SK-N-SH treated with all-trans-retinoic acid at 6 μM for 48 hours (cell line): ENCODE measurements at regions not wholly inside any gene's neighbourhood (a gene's known extent, or its start where the extent isn't known, plus 50 kb on each side); places are given as distances from the start of the nearest gene placed in this dataset.

Experiments
- CSDC2 ChIP-seq: fragments of 250-450 bp; sonication (Bioruptor Pico); IDR thresholded peaks from 2 replicates; pipeline ENCODE4 v1.5.0; 2020; ENCODE audit warnings: mild to moderate bottlenecking, moderate library complexity
- PATZ1 ChIP-seq: fragments of 250-450 bp; sonication (Bioruptor Pico); IDR thresholded peaks from 2 replicates; pipeline ENCODE4 v1.8.0; 2020; ENCODE audit warnings: mild to moderate bottlenecking, moderate library complexity, borderline replicate concordance
- PPARA ChIP-seq: fragments of 250-450 bp; sonication (Bioruptor Pico); IDR thresholded peaks from 2 replicates; pipeline ENCODE4 v1.5.0; 2020; ENCODE audit warnings: mild to moderate bottlenecking, borderline replicate concordance
- RARB ChIP-seq: fragments of 250-450 bp; sonication (Bioruptor Pico); IDR thresholded peaks from 2 replicates; pipeline ENCODE4 v1.8.0; 2021; ENCODE audit warnings: mild to moderate bottlenecking, moderate library complexity
- TCF4 ChIP-seq: fragments of 250-450 bp; sonication (Bioruptor Pico); IDR thresholded peaks from 2 replicates; pipeline ENCODE4 v1.8.0; 2021; ENCODE audit warnings: mild to moderate bottlenecking, moderate library complexity, borderline replicate concordance
- TOX ChIP-seq: fragments of 250-450 bp; sonication (Bioruptor Pico); IDR thresholded peaks from 2 replicates; pipeline ENCODE4 v1.8.0; 2021; ENCODE audit warnings: mild to moderate bottlenecking, moderate library complexity, borderline replicate concordance
- ZFP3 ChIP-seq: fragments of 250-450 bp; sonication (Bioruptor Pico); IDR thresholded peaks from 2 replicates; pipeline ENCODE4 v1.5.0; 2020; ENCODE audit warnings: mild to moderate bottlenecking, moderate library complexity
- ZFP30 ChIP-seq: fragments of 450-650 bp; formaldehyde crosslinking; IDR thresholded peaks from 2 replicates; pipeline ENCODE4 v1.5.0; 2022; ENCODE audit warnings: mild to moderate bottlenecking, moderate library complexity
- ZNF565 ChIP-seq: fragments of 450-650 bp; formaldehyde crosslinking; conservative IDR thresholded peaks from 2 replicates; pipeline ENCODE4 v1.5.0; 2020; ENCODE audit warnings: low read depth, mild to moderate bottlenecking, moderate library complexity
- TF ChIP-seq, protein P1 (sequence below): fragments of 250-450 bp; sonication (Bioruptor Pico); IDR thresholded peaks from 2 replicates; pipeline ENCODE4 v1.8.0; 2021; ENCODE audit warnings: low read depth, mild to moderate bottlenecking, moderate library complexity, borderline replicate concordance

DNA sequence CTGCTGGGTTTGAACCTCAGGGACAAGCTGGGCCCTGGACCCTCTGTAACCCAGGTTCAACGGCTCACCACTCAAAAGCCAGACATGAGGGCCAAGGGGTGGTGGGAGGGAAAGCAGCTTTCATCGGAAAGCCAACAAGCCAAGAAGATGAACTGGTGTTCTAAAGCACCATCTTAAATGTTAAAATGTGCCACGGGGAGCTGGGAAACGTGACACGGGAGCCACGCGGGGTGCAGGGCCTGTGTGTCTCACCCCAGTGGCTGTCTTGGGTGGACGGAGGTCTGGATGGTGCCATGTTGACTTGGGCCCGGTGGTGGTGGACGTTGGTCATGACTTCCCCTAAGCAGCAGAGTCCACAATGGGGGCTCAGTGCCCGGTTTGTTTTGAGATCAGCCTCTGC, 97.7 kb upstream of the SFSWAP start:
- no peak for TF ChIP-seq ZFP3 (CRISPR knock-in tag)
- TF ChIP-seq PATZ1 (CRISPR knock-in tag): no peak
- no peak for TF ChIP-seq CSDC2 (CRISPR knock-in tag)
- TF ChIP-seq TCF4 (CRISPR knock-in tag): no peak
- no peak for TF ChIP-seq PPARA (CRISPR knock-in tag)
- TF ChIP-seq ZFP30 (CRISPR knock-in tag): no peak
- TF ChIP-seq, protein P1, sequence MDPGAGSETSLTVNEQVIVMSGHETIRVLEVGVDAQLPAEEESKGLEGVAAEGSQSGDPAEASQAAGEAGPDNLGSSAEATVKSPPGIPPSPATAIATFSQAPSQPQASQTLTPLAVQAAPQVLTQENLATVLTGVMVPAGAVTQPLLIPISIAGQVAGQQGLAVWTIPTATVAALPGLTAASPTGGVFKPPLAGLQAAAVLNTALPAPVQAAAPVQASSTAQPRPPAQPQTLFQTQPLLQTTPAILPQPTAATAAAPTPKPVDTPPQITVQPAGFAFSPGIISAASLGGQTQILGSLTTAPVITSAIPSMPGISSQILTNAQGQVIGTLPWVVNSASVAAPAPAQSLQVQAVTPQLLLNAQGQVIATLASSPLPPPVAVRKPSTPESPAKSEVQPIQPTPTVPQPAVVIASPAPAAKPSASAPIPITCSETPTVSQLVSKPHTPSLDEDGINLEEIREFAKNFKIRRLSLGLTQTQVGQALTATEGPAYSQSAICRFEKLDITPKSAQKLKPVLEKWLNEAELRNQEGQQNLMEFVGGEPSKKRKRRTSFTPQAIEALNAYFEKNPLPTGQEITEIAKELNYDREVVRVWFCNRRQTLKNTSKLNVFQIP (CRISPR knock-in tag): no peak
- no peak for TF ChIP-seq RARB (CRISPR knock-in tag)
- no peak for TF ChIP-seq TOX (CRISPR knock-in tag)
- no peak for TF ChIP-seq ZNF565 (CRISPR knock-in tag)
